HepG2 (cell line): ENCODE measurements at regions not wholly inside any gene's neighbourhood (a gene's known extent, or its start where the extent isn't known, plus 50 kb on each side); places are given as distances from the start of the nearest gene placed in this dataset.

Experiments
- ATAC-seq: fragments of 200-7000 bp; cut with Tn5 transposase; 3 replicates; pipeline ENCODE4 v1.9.1; 2020; ENCODE audit warnings: mild to moderate bottlenecking, moderate library complexity
- BruUV-seq: library from RNA; stranded (reverse); fragments of 400-500 nt; replicated peaks from 2 replicates; lab custom pipeline; 2021; lab: Mats Ljungman, UMichigan
- CTCF ChIA-PET: fragments of 300-600 bp; formaldehyde crosslinking; extraction: SDS; loops from one replicate; lab custom pipeline; 2021; ENCODE audit warnings: low total read pairs, inconsistent platforms, low intra/inter-chr PET ratio; lab: Yijun Ruan, JAX
- POLR2A ChIA-PET: fragments of 350-600 bp; sonication (Branson Sonifier 250); formaldehyde crosslinking; loops from one replicate; lab custom pipeline; 2020; ENCODE audit warnings: antibody characterized with exemption, inconsistent platforms; lab: Yijun Ruan, JAX
- DNase-seq: peaks from one replicate; pipeline ENCODE4 v3.0.0-alpha.2; 2015; ENCODE audit warnings: low spot score
- FAIRE-seq: peaks from 3 replicates; lab custom pipeline; 2011; peaks lifted over from hg19 to GRCh38; lab: Jason Lieb, UNC
- H2AFZ ChIP-seq: one replicate; pipeline ENCODE4 v1.6.1; 2011; ENCODE audit warnings: low read length, inconsistent platforms
- H3K27ac ChIP-seq: fragments of 300-600 bp; 3 replicates; pipeline ENCODE4 v1.8.0; 2011; ENCODE audit warnings: mixed run types, mild to moderate bottlenecking, mixed read lengths, low read length, inconsistent platforms; ENCODE audit not compliant: insufficient read depth; ENCODE audit errors: extremely low read length
- H3K27me3 ChIP-seq, 2 experiments: fragments of 200-600 bp in 1 of 2; 2 replicates in 1 of 2; 3 replicates in 1 of 2; pipeline versions ENCODE4 v1.6.0 to v1.8.0; 2011; ENCODE audit warnings: low read length in 2 of 2, mild to moderate bottlenecking in 2 of 2, moderate library complexity in 2 of 2, inconsistent platforms in 1 of 2; ENCODE audit not compliant: insufficient read depth in 2 of 2, control insufficient read depth in 1 of 2
- H3K36me3 ChIP-seq, 2 experiments: fragments of 200-600 bp in 1 of 2; replicated peaks in 1 of 2; 2 replicates in 1 of 2; 3 replicates in 1 of 2; pipeline versions ENCODE4 v1.5.1 to v1.8.0; 2011; ENCODE audit warnings: low read length in 2 of 2, inconsistent platforms in 1 of 2; ENCODE audit not compliant: insufficient read depth in 2 of 2, control insufficient read depth in 1 of 2
- H3K4me1 ChIP-seq: 2 replicates; pipeline ENCODE4 v1.5.1; 2012; ENCODE audit warnings: low read length, inconsistent platforms; ENCODE audit not compliant: insufficient read depth
- H3K4me2 ChIP-seq: 2 replicates; pipeline ENCODE4 v1.6.0; 2011; ENCODE audit warnings: low read depth, low read length, inconsistent platforms
- H3K4me3 ChIP-seq, 3 experiments: fragments of 200-600 bp in 1 of 3; sonication (generic), shearing (Covaris generic) in 1 of 3; replicated peaks in 1 of 3; 2 replicates each; pipeline ENCODE4 v1.5.1; 2011 to 2016; ENCODE audit warnings: low read length in 3 of 3, inconsistent platforms in 2 of 3, low read depth in 2 of 3, mild to moderate bottlenecking in 2 of 3, control low read depth in 1 of 3, mixed read lengths in 1 of 3; ENCODE audit not compliant: insufficient read depth in 1 of 3
- H3K79me2 ChIP-seq: one replicate; pipeline ENCODE4 v1.6.1; 2011; ENCODE audit warnings: low read length, inconsistent platforms; ENCODE audit not compliant: insufficient read depth
- H3K9ac ChIP-seq: 2 replicates; pipeline ENCODE4 v1.6.0; 2011; ENCODE audit warnings: mild to moderate bottlenecking, low read depth, low read length, inconsistent platforms; ENCODE audit not compliant: insufficient read depth
- H3K9me3 ChIP-seq: 2 replicates; pipeline ENCODE4 v1.5.1; 2012; ENCODE audit warnings: mild to moderate bottlenecking, low read length
- H4K20me1 ChIP-seq: 2 replicates; pipeline ENCODE4 v1.6.0; 2011; ENCODE audit warnings: inconsistent platforms, mild to moderate bottlenecking, low read length, moderate library complexity; ENCODE audit not compliant: insufficient read depth
- CC2D1A ChIP-seq: sonication (generic); formaldehyde crosslinking; IDR thresholded peaks from 2 replicates; pipeline ENCODE4 v1.8.1; 2023; ENCODE audit warnings: mild to moderate bottlenecking, missing genetic modification reagents
- ETV5 ChIP-seq: IDR thresholded peaks from 2 replicates; pipeline ENCODE4 v1.6.1; 2018; ENCODE audit warnings: missing biosample characterization, missing genetic modification reagents, inconsistent platforms, borderline replicate concordance
- FIP1L1 ChIP-seq: fragments of 200-400 bp; formaldehyde crosslinking; IDR thresholded peaks from 2 replicates; pipeline ENCODE4 v1.6.1; 2018; ENCODE audit warnings: low read depth, mild to moderate bottlenecking, low read length, moderate library complexity, borderline replicate concordance; ENCODE audit not compliant: insufficient read depth
- GMEB1 ChIP-seq: sonication (generic); formaldehyde crosslinking; IDR thresholded peaks from 2 replicates; pipeline ENCODE4 v1.5.1; 2020; ENCODE audit warnings: missing genetic modification reagents, mild to moderate bottlenecking, borderline replicate concordance
- HNRNPLL ChIP-seq: fragments of 200-400 bp; formaldehyde crosslinking; IDR thresholded peaks from 2 replicates; pipeline ENCODE4 v1.6.1; 2017; ENCODE audit warnings: mild to moderate bottlenecking, low read depth, low read length; ENCODE audit not compliant: poor library complexity, severe bottlenecking
- JDP2 ChIP-seq: sonication (generic); formaldehyde crosslinking; IDR thresholded peaks from 2 replicates; pipeline ENCODE4 v1.8.1; 2022; ENCODE audit warnings: missing genetic modification reagents, borderline replicate concordance
- MXD1 ChIP-seq: sonication (generic); formaldehyde crosslinking; IDR thresholded peaks from 2 replicates; pipeline ENCODE4 v1.4.0; 2020; ENCODE audit warnings: mild to moderate bottlenecking, missing genetic modification reagents
- RFX1 ChIP-seq: fragments of 450-650 bp; IDR thresholded peaks from 2 replicates; pipeline ENCODE4 v1.6.1; 2017
- SMC3 ChIP-seq: IDR thresholded peaks from 2 replicates; pipeline ENCODE4 v1.6.1; 2011; ENCODE audit warnings: low read length, improper control_type of control experiment
- SNAPC5 ChIP-seq: sonication (generic); formaldehyde crosslinking; IDR thresholded peaks from 2 replicates; pipeline ENCODE4 v1.8.1; 2023; ENCODE audit warnings: mild to moderate bottlenecking, missing genetic modification reagents, borderline replicate concordance
- ZFP36L2 ChIP-seq: sonication (generic); formaldehyde crosslinking; IDR thresholded peaks from 2 replicates; pipeline ENCODE4 v1.4.0; 2020; ENCODE audit warnings: missing genetic modification reagents
- ZKSCAN8 ChIP-seq: IDR thresholded peaks from 2 replicates; pipeline ENCODE4 v1.6.1; 2016; ENCODE audit warnings: borderline replicate concordance, missing genetic modification reagents, missing compliant biosample characterization
- ZNF121 ChIP-seq: sonication (generic); formaldehyde crosslinking; IDR thresholded peaks from 2 replicates; pipeline ENCODE4 v1.5.0; 2020; ENCODE audit warnings: mild to moderate bottlenecking, missing genetic modification reagents
- ZNF280D ChIP-seq: sonication (generic); formaldehyde crosslinking; IDR thresholded peaks from 2 replicates; pipeline ENCODE4 v1.5.1; 2020; ENCODE audit warnings: mild to moderate bottlenecking, missing genetic modification reagents
- ZSCAN30 ChIP-seq: sonication (generic); formaldehyde crosslinking; IDR thresholded peaks from 2 replicates; pipeline ENCODE4 v1.5.0; 2020; ENCODE audit warnings: mild to moderate bottlenecking, missing genetic modification reagents
- WGBS: methylation state at CpG from one replicate; pipeline ENCODE4 v1.1.6; 2017; ENCODE audit warnings: low lambda C conversion rate; 5-methylcytosine and 5-hydroxymethylcytosine counted together
- in situ Hi-C: cut with HindIII; loops from 2 replicates; pipeline ENCODE4 v1.10.0; 2017; ENCODE audit warnings: low pct_unique_long_range_greater_than_20kb; ENCODE audit not compliant: extremely low pct_ligation_motif_present
- intact Hi-C: fragments of 100-400 bp; cut with micrococcal nuclease; formaldehyde crosslinking; loops from one replicate; pipeline ENCODE4 v1.10.0; 2022; ENCODE audit not compliant: unreplicated experiment

- CTCF ChIA-PET = no interaction called here
- POLR2A ChIA-PET = no interaction called here
- H3K4me2 ChIP-seq = no peak overlapping the region
- no peak for DNase-seq
- H3K9ac ChIP-seq = no peak overlapping the region
- no peaks in the 10 kb centered on the region for H3K36me3 ChIP-seq
- intact Hi-C loops = no loop called here
- no peak for TF ChIP-seq ZKSCAN8 (CRISPR knock-in tag)
- no peak for TF ChIP-seq GMEB1 (CRISPR knock-in tag)
- TF ChIP-seq MXD1 (CRISPR knock-in tag) = no peak
- TF ChIP-seq HNRNPLL = no peak
- H3K27ac ChIP-seq = no peak overlapping the region
- H2AFZ ChIP-seq = no peak overlapping the region
- FAIRE-seq = no peak
- H4K20me1 ChIP-seq = no peaks in the 10 kb centered on the region
- H3K27me3 ChIP-seq = no peaks in the 10 kb centered on the region
- in situ Hi-C loops = no loop called here
- H3K4me3 ChIP-seq = no peak overlapping the region
- no peak for ATAC-seq
- WGBS = 0% methylated on average over 2 of the region's 2 CpGs
- H3K9me3 ChIP-seq = peaks cover 65% of the 10 kb centered on the region
- no peaks in the 10 kb centered on the region for H3K4me1 ChIP-seq
- no TSS peak for BruUV-seq
- no peaks in the 10 kb centered on the region for H3K79me2 ChIP-seq
Observed at GRCh38 chr12:60419986-60420385, 824.2 kb downstream of the SLC16A7 start.

- Histone ChIP-seq H4K20me1 (no peaks in the 10 kb centered on the region), H3K4me3 (no peak overlapping the region), H3K9ac (no peak overlapping the region), H3K27ac (no peak overlapping the region), H3K27me3 (no peaks in the 10 kb centered on the region), H3K4me2 (no peak overlapping the region), H3K36me3 (no peaks in the 10 kb centered on the region), H3K4me1 (no peaks in the 10 kb centered on the region), H3K9me3 (peaks cover 53% of the 10 kb centered on the region), H2AFZ (no peak overlapping the region), H3K79me2 (no peaks in the 10 kb centered on the region)
- no peak for ATAC-seq
- DNase-seq = no peak
- 42% methylated on average over 1 of the region's 1 CpG for WGBS
- intact Hi-C loops (no loop called here), in situ Hi-C loops (no loop called here)
- ChIA-PET CTCF (no interaction called here), POLR2A (no interaction called here)
- FAIRE-seq = no peak
- BruUV-seq = no TSS peak
- TF ChIP-seq ETV5 (CRISPR knock-in tag) (no peak), JDP2 (CRISPR knock-in tag) (no peak), ZSCAN30 (no peak), FIP1L1 (no peak), RFX1 (no peak), SNAPC5 (CRISPR knock-in tag) (no peak), SMC3 (no peak), CC2D1A (no peak), ZFP36L2 (CRISPR knock-in tag) (no peak), ZNF280D (CRISPR knock-in tag) (no peak), ZNF121 (CRISPR knock-in tag) (no peak)
Observed at GRCh38 chr12:60421741-60422140, 825.9 kb downstream of the SLC16A7 start.
